ENCODE measurements at regions not wholly inside any gene's neighbourhood (a gene's known extent, or its start where the extent isn't known, plus 50 kb on each side); places are given as distances from the start of the nearest gene placed in this dataset.
"Not testable (repeated sequence)": the region's sequence is repeated elsewhere in the genome, so short reads cannot be mapped to it uniquely, and the experiment has no call there.

- peak; percentile 39 for DNase-seq (ENCODE audit: low read depth)
Observed at GRCh38 chr20:4635781-4636180, 50.5 kb upstream of the PRNP start.

- DNase-seq (ENCODE audit: low read depth), result no peak
Observed at GRCh38 chr20:4635342-4635741, 50.9 kb upstream of the PRNP start.

GRCh38 chr20:4633780-4634179, 52.5 kb upstream of the PRNP start:
- peak; percentile 88 for DNase-seq (ENCODE audit: low read depth)

- DNase-seq (ENCODE audit: low read depth), result no peak
Observed at GRCh38 chr20:4633379-4633778, 52.9 kb upstream of the PRNP start.

- DNase-seq (ENCODE audit: low read depth), result no peak
Observed at GRCh38 chr20:4632876-4633275, 53.4 kb upstream of the PRNP start.

GRCh38 chr20:4626228-4626627, 60.0 kb upstream of the PRNP start:
- no peak for DNase-seq (ENCODE audit: low read depth)

GRCh38 chr20:4625687-4626086, 60.6 kb upstream of the PRNP start:
- DNase-seq (ENCODE audit: low read depth), result no peak

- DNase-seq (ENCODE audit: low read depth), result not testable (repeated sequence)
Observed at GRCh38 chr20:4624675-4625336, 61.5 kb upstream of the PRNP start.

GRCh38 chr20:4619144-4619543, 67.1 kb upstream of the PRNP start:
- DNase-seq (ENCODE audit: low read depth), result not testable (repeated sequence)

GRCh38 chr20:4617484-4617883, 68.8 kb upstream of the PRNP start:
- no peak for DNase-seq (ENCODE audit: low read depth)

GRCh38 chr20:4617019-4617418, 69.2 kb upstream of the PRNP start:
- DNase-seq (ENCODE audit: low read depth), result no peak

- DNase-seq (ENCODE audit: low read depth), result peak; percentile 63
Observed at GRCh38 chr20:4613718-4614620, 72.3 kb upstream of the PRNP start.

- DNase-seq (ENCODE audit: low read depth), result no peak
Observed at GRCh38 chr20:4613184-4613583, 73.1 kb upstream of the PRNP start.

GRCh38 chr20:4610871-4611270, 75.4 kb upstream of the PRNP start:
- no peak for DNase-seq (ENCODE audit: low read depth)

- DNase-seq (ENCODE audit: low read depth), result no peak
Observed at GRCh38 chr20:4609511-4609910, 76.7 kb upstream of the PRNP start.

GRCh38 chr20:4608861-4609260, 77.4 kb upstream of the PRNP start:
- no peak for DNase-seq (ENCODE audit: low read depth)

GRCh38 chr20:4607287-4607713, 79.0 kb upstream of the PRNP start:
- peak; percentile 60 for DNase-seq (ENCODE audit: low read depth)

- DNase-seq (ENCODE audit: low read depth), result no peak
Observed at GRCh38 chr20:4606051-4606450, 80.2 kb upstream of the PRNP start.

GRCh38 chr20:4605166-4605565, 81.1 kb upstream of the PRNP start:
- no peak for DNase-seq (ENCODE audit: low read depth)

GRCh38 chr20:4604580-4604979, 81.7 kb upstream of the PRNP start:
- no peak for DNase-seq (ENCODE audit: low read depth)

GRCh38 chr20:4603724-4604123, 82.5 kb upstream of the PRNP start:
- no peak for DNase-seq (ENCODE audit: low read depth)

GRCh38 chr20:4602297-4602631, 84.0 kb upstream of the PRNP start:
- no peak for DNase-seq (ENCODE audit: low read depth)

GRCh38 chr20:4601630-4602296, 84.5 kb upstream of the PRNP start:
- peak; percentile 54 for DNase-seq (ENCODE audit: low read depth)

All from LHCN-M2 (cell line).